ENCODE measurements at regions not wholly inside any gene's neighbourhood (a gene's known extent, or its start where the extent isn't known, plus 50 kb on each side); places are given as distances from the start of the nearest gene placed in this dataset.

DNA sequence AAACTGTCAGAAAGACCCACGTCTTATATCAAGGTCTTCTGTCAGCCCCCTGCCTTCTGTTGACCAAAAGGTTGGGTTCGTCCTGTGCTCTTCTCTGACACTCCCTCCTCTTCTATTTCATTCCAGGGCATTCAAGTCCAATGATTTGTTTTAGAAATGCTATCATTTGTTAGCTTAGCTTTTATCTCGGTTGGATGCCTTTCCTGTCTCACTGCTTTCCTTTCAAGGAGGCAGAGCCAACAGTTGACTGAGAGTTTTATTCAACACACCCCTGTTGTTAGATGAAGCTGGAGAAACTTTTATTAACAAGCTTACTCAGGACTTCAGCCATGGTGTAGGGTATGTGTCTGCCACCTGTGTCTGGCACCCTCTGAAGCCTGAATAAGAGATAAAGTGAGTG lies 112.0 kb upstream of the SLC7A14 start:
- TF ChIP-seq GLIS3 (CRISPR knock-in tag; IDR thresholded peaks at IDR 0.05): no peak
- TF ChIP-seq BACH2 (CRISPR knock-in tag; IDR thresholded peaks at IDR 0.05; ENCODE audit: borderline replicate concordance): no peak
- TF ChIP-seq, protein P1, sequence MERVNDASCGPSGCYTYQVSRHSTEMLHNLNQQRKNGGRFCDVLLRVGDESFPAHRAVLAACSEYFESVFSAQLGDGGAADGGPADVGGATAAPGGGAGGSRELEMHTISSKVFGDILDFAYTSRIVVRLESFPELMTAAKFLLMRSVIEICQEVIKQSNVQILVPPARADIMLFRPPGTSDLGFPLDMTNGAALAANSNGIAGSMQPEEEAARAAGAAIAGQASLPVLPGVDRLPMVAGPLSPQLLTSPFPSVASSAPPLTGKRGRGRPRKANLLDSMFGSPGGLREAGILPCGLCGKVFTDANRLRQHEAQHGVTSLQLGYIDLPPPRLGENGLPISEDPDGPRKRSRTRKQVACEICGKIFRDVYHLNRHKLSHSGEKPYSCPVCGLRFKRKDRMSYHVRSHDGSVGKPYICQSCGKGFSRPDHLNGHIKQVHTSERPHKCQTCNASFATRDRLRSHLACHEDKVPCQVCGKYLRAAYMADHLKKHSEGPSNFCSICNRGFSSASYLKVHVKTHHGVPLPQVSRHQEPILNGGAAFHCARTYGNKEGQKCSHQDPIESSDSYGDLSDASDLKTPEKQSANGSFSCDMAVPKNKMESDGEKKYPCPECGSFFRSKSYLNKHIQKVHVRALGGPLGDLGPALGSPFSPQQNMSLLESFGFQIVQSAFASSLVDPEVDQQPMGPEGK (CRISPR knock-in tag; IDR thresholded peaks at IDR 0.05; ENCODE audit: borderline replicate concordance): no peak
- TF ChIP-seq, protein P2, sequence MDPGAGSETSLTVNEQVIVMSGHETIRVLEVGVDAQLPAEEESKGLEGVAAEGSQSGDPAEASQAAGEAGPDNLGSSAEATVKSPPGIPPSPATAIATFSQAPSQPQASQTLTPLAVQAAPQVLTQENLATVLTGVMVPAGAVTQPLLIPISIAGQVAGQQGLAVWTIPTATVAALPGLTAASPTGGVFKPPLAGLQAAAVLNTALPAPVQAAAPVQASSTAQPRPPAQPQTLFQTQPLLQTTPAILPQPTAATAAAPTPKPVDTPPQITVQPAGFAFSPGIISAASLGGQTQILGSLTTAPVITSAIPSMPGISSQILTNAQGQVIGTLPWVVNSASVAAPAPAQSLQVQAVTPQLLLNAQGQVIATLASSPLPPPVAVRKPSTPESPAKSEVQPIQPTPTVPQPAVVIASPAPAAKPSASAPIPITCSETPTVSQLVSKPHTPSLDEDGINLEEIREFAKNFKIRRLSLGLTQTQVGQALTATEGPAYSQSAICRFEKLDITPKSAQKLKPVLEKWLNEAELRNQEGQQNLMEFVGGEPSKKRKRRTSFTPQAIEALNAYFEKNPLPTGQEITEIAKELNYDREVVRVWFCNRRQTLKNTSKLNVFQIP (CRISPR knock-in tag; IDR thresholded peaks at IDR 0.05; ENCODE audit: borderline replicate concordance, low read depth): no peak
- TF ChIP-seq ZFP3 (CRISPR knock-in tag; IDR thresholded peaks at IDR 0.05): no peak
- TF ChIP-seq ZNF8 (CRISPR knock-in tag; IDR thresholded peaks at IDR 0.05): no peak
- TF ChIP-seq ESRRG (CRISPR knock-in tag; IDR thresholded peaks at IDR 0.05): no peak
- no peak for TF ChIP-seq ARNTL (CRISPR knock-in tag; IDR thresholded peaks at IDR 0.05; ENCODE audit: borderline replicate concordance, low read depth)
- ATAC-seq: no peak

DNA sequence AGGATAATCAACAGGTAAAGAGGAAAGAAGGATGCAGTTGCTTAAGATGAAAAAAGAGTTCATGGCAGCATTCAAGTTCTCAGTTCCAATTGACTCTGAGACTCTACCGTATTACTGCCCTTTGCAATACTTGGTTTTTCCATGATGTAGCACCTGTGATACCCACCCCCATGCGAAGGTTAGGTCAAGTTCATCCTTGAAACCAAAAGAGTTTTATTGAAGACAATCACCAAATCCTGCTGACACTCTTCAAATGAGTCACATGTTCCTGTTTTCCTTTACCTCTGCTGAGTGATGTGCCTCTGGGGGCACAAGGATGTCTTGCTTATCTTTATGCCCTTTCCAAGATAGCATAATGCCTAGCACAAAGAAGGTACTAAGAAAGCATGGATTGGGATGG lies 111.3 kb upstream of the SLC7A14 start:
- no peak for ATAC-seq
- TF ChIP-seq PPARA (CRISPR knock-in tag; IDR thresholded peaks at IDR 0.05; ENCODE audit: borderline replicate concordance): no peak
- TF ChIP-seq BACH2 (CRISPR knock-in tag; IDR thresholded peaks at IDR 0.05; ENCODE audit: borderline replicate concordance): no peak
- no peak for TF ChIP-seq ZFP30 (CRISPR knock-in tag; IDR thresholded peaks at IDR 0.05)
- no peak for TF ChIP-seq ZNF565 (CRISPR knock-in tag; conservative IDR thresholded peaks at IDR 0.05; ENCODE audit: low read depth)
- no peak for TF ChIP-seq ARNTL (CRISPR knock-in tag; IDR thresholded peaks at IDR 0.05; ENCODE audit: borderline replicate concordance, low read depth)
- TF ChIP-seq ZC3H10 (CRISPR knock-in tag; IDR thresholded peaks at IDR 0.05): no peak
- no peak for TF ChIP-seq ZNF8 (CRISPR knock-in tag; IDR thresholded peaks at IDR 0.05)
- TF ChIP-seq ZFP3 (CRISPR knock-in tag; IDR thresholded peaks at IDR 0.05): no peak
- no peak for TF ChIP-seq ISL1 (CRISPR knock-in tag; IDR thresholded peaks at IDR 0.05)
- TF ChIP-seq, protein P3, sequence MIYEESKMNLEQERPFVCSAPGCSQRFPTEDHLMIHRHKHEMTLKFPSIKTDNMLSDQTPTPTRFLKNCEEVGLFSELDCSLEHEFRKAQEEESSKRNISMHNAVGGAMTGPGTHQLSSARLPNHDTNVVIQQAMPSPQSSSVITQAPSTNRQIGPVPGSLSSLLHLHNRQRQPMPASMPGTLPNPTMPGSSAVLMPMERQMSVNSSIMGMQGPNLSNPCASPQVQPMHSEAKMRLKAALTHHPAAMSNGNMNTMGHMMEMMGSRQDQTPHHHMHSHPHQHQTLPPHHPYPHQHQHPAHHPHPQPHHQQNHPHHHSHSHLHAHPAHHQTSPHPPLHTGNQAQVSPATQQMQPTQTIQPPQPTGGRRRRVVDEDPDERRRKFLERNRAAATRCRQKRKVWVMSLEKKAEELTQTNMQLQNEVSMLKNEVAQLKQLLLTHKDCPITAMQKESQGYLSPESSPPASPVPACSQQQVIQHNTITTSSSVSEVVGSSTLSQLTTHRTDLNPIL (CRISPR knock-in tag; IDR thresholded peaks at IDR 0.05; ENCODE audit: low read depth): no peak
- no peak for TF ChIP-seq RARB (CRISPR knock-in tag; IDR thresholded peaks at IDR 0.05)
- TF ChIP-seq ESRRG (CRISPR knock-in tag; IDR thresholded peaks at IDR 0.05): no peak
- TF ChIP-seq CSDC2 (CRISPR knock-in tag; IDR thresholded peaks at IDR 0.05): no peak

DNA sequence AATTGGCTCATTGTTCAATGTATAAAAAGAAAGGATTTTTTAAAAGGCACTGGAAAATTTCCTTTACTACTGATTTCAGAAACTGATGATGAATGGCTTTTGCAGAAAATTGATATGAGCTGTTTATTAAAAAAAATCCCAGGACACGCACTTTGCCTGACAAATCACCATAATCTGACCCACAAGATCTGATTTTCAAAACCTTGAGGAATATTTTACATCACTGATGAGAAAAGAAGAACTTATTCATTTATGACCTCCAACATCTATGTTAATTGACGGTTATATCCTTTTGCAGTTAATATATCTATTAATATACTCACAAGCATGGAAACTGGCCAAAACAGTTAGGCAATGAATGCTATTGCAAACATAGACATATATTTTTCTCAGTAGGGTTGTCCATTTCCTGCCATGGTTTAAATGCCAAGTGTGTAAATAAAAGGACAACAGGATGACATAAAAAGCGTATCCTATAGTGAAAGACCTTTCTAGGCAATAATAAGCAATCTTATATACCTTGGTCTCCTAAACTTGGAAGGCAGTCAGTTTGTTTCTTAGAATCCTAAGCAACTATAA lies 109.7 kb upstream of the SLC7A14 start:
- TF ChIP-seq ZNF565 (CRISPR knock-in tag; conservative IDR thresholded peaks at IDR 0.05; ENCODE audit: low read depth): no peak
- TF ChIP-seq, protein P3 (CRISPR knock-in tag; IDR thresholded peaks at IDR 0.05; ENCODE audit: low read depth): no peak
- no peak for TF ChIP-seq ZFP30 (CRISPR knock-in tag; IDR thresholded peaks at IDR 0.05)
- TF ChIP-seq ZFP3 (CRISPR knock-in tag; IDR thresholded peaks at IDR 0.05): no peak
- no peak for TF ChIP-seq ZNF70 (CRISPR knock-in tag; IDR thresholded peaks at IDR 0.05)
- no peak for TF ChIP-seq ESRRG (CRISPR knock-in tag; IDR thresholded peaks at IDR 0.05)
- no peak for TF ChIP-seq TOX (CRISPR knock-in tag; IDR thresholded peaks at IDR 0.05; ENCODE audit: borderline replicate concordance)
- no peak for TF ChIP-seq ARNTL (CRISPR knock-in tag; IDR thresholded peaks at IDR 0.05; ENCODE audit: borderline replicate concordance, low read depth)
- TF ChIP-seq ISL1 (CRISPR knock-in tag; IDR thresholded peaks at IDR 0.05): no peak
- TF ChIP-seq OSR1 (CRISPR knock-in tag; IDR thresholded peaks at IDR 0.05): no peak
- no peak for TF ChIP-seq GLIS3 (CRISPR knock-in tag; IDR thresholded peaks at IDR 0.05)
- no peak for TF ChIP-seq ZNF8 (CRISPR knock-in tag; IDR thresholded peaks at IDR 0.05)
- ATAC-seq: no peak

DNA sequence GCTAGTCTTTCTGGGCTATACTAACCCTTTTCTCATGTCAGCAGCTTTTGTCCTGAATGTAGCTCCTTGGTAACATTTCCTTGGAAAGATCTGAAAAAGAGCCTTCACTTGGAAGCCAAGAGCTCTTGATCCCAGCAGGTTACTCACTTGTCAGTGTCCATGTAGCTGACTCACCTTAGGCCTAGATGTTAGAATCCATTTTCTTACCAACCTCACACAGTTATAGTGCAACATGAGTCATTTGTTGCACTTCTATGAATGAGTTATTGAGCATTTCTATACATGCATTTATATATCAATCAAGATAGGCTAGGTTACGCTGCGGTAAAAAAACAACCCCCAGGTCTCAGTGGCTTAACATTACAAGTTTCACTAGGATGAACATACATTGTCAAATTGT lies 106.8 kb upstream of the SLC7A14 start:
- no peak for ATAC-seq
- TF ChIP-seq, protein P4, sequence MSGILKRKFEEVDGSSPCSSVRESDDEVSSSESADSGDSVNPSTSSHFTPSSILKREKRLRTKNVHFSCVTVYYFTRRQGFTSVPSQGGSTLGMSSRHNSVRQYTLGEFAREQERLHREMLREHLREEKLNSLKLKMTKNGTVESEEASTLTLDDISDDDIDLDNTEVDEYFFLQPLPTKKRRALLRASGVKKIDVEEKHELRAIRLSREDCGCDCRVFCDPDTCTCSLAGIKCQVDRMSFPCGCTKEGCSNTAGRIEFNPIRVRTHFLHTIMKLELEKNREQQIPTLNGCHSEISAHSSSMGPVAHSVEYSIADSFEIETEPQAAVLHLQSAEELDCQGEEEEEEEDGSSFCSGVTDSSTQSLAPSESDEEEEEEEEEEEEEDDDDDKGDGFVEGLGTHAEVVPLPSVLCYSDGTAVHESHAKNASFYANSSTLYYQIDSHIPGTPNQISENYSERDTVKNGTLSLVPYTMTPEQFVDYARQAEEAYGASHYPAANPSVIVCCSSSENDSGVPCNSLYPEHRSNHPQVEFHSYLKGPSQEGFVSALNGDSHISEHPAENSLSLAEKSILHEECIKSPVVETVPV (CRISPR knock-in tag; IDR thresholded peaks at IDR 0.05): no peak
- no peak for TF ChIP-seq ZNF8 (CRISPR knock-in tag; IDR thresholded peaks at IDR 0.05)
- TF ChIP-seq PPARA (CRISPR knock-in tag; IDR thresholded peaks at IDR 0.05; ENCODE audit: borderline replicate concordance): no peak
- no peak for TF ChIP-seq TOX (CRISPR knock-in tag; IDR thresholded peaks at IDR 0.05; ENCODE audit: borderline replicate concordance)

Measured in SK-N-SH treated with all-trans-retinoic acid at 6 μM for 48 hours (cell line).